Mucosa of descending colon (tissue), 3 donors: ENCODE measurements at regions not wholly inside any gene's neighbourhood (a gene's known extent, or its start where the extent isn't known, plus 50 kb on each side); places are given as distances from the start of the nearest gene placed in this dataset.

Experiments used
- ATAC-seq: fragments of 200-7000 bp; cut with Tn5 transposase; one replicate; pipeline ENCODE4 v1.9.1; 2020; ENCODE audit warnings: mild to moderate bottlenecking, moderate library complexity
- DNase-seq, 3 donors: peaks; one replicate each; pipeline ENCODE4 v3.0.0-alpha.2; 2020
- H3K36me3 ChIP-seq: fragments of 200-600 bp; one replicate; pipeline ENCODE4 v1.8.0; 2021; ENCODE audit warnings: low read depth, mild to moderate bottlenecking
- H3K4me1 ChIP-seq: fragments of 200-600 bp; one replicate; pipeline ENCODE4 v1.8.0; 2021; ENCODE audit warnings: low read depth, mild to moderate bottlenecking
- H3K4me3 ChIP-seq: fragments of 200-600 bp; one replicate; pipeline ENCODE4 v1.8.0; 2021; ENCODE audit warnings: mild to moderate bottlenecking
- H3K9me3 ChIP-seq: fragments of 200-600 bp; one replicate; pipeline ENCODE4 v1.8.0; 2021; ENCODE audit warnings: mild to moderate bottlenecking
- intact Hi-C, 2 donors: fragments of 100-400 bp; cut with DNase I in 1 of 2; cut with micrococcal nuclease in 1 of 2; formaldehyde crosslinking; loops; one replicate each; pipeline versions ENCODE4 v1.11.0 to v1.11.1; 2022; cut with DNase I, micrococcal nuclease
- TF ChIP-seq, protein P1 (sequence below): fragments of 200-600 bp; IDR thresholded peaks from one replicate; pipeline ENCODE4 v1.8.0; 2022; ENCODE audit warnings: antibody characterized with exemption, mild to moderate bottlenecking
- donor health status: DM: no; HTN: no; CAD: no; lungs with moderate emphysema.
- donor health status: DM: no; HTN: no; CAD: no.
- donor health status: DM: no; HTN: yes; CAD: no.

DNA sequence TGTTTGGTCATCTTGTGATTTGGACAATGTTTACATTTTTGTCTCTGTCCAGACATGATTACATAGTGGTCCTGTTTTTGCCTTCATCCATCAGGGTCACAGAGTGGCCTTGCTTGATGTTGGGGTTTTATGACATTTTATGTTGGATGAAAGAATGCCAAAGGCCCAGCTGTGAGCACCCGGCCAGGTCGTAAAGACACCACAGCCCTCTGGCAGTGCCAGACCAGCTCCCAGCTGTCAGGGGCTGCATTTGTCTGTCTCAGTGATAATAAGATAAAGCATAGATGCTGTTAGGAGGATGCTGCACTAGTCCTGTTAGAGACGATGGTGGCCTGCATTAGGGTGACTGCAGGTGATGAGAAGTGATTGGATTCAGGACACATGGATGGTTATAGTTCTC is 117.5 kb downstream of the FAM174B start:
- intact Hi-C loops, result no loop called here
- H3K4me3 ChIP-seq, result no peak overlapping the region
- no peaks in the 10 kb centered on the region for H3K4me1 ChIP-seq
- ATAC-seq (no peak), DNase-seq (no peak)
- no peaks in the 10 kb centered on the region for H3K36me3 ChIP-seq
- TF ChIP-seq, protein P1, sequence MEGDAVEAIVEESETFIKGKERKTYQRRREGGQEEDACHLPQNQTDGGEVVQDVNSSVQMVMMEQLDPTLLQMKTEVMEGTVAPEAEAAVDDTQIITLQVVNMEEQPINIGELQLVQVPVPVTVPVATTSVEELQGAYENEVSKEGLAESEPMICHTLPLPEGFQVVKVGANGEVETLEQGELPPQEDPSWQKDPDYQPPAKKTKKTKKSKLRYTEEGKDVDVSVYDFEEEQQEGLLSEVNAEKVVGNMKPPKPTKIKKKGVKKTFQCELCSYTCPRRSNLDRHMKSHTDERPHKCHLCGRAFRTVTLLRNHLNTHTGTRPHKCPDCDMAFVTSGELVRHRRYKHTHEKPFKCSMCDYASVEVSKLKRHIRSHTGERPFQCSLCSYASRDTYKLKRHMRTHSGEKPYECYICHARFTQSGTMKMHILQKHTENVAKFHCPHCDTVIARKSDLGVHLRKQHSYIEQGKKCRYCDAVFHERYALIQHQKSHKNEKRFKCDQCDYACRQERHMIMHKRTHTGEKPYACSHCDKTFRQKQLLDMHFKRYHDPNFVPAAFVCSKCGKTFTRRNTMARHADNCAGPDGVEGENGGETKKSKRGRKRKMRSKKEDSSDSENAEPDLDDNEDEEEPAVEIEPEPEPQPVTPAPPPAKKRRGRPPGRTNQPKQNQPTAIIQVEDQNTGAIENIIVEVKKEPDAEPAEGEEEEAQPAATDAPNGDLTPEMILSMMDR, result no peak
- H3K9me3 ChIP-seq, result no peaks in the 10 kb centered on the region

DNA sequence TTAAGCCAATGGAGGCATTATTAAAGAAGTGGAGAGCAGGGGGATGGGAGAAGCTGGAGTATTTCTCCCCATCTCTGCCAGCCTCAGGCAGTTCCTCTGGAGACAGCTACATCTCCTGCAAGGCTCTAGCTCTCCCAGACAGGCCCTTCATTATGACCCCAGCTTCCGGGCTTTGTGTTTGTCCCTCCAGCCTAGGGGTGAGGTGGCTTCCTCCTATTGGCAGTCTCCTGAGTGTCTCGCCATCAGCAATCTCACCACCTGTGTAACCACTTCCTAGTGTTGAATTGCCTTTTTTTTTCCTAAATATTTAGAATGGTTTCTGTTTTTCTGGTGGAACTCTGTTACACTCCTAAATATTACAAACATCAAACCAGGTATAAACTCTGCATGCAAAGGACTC is 122.3 kb downstream of the FAM174B start:
- DNase-seq (no peak), ATAC-seq (no peak)
- Histone ChIP-seq H3K9me3 (no peaks in the 10 kb centered on the region), H3K36me3 (no peaks in the 10 kb centered on the region), H3K4me1 (no peaks in the 10 kb centered on the region), H3K4me3 (no peak overlapping the region)
- intact Hi-C loops, result no loop called here
- TF ChIP-seq, protein P1, result no peak

DNA sequence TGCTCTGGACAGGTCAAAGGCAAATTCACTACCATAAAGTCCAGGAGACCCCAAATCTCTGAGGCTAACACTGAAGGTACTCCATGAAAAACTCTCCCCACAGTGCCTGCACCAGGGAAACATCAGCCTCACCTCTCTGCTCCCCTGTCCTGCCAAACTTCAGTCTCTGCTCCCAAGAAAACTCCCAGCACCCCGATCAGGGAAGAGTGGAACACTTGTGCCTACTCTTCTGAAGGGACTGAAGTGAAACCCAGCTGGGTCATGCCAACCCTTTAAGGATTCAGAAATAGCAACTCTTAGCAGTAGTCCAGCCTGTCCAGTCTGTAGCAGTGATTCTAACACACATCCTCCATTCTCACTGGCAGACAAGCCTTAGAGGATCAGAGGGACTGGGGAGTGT is 124.2 kb downstream of the FAM174B start:
- TF ChIP-seq, protein P1, result no peak
- Histone ChIP-seq H3K4me3 (no peak overlapping the region), H3K36me3 (no peaks in the 10 kb centered on the region), H3K4me1 (no peaks in the 10 kb centered on the region), H3K9me3 (no peaks in the 10 kb centered on the region)
- intact Hi-C loops, result no loop called here
- no peak for ATAC-seq
- no peak for DNase-seq

DNA sequence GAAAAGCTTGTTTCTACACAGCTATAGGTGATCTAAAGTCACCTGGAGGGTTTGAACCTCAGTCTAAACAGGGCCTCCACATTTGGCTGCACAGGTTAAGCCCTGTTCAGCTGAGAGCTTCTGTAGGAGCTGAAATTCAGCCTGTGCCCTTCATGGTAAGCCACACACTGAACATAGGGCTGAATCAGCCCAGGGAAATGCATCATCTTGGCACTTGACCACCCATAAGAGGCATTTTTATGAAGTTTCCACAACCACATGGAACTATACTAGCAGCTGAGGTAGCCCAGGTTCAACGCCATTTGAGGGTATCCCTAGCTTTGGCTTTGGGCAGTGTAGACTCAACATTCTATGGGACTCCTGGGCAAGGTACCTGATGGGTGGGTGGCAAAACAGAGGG is 126.8 kb downstream of the FAM174B start:
- TF ChIP-seq, protein P1, result no peak
- Histone ChIP-seq H3K9me3 (no peaks in the 10 kb centered on the region), H3K36me3 (no peaks in the 10 kb centered on the region), H3K4me1 (no peaks in the 10 kb centered on the region), H3K4me3 (no peak overlapping the region)
- no peak for DNase-seq
- ATAC-seq, result no peak
- intact Hi-C loops, result loop anchor here (10.0 kb wide), 2 partner anchors 156 to 186 kb away; no protein-coding TSS in a partner anchor

DNA sequence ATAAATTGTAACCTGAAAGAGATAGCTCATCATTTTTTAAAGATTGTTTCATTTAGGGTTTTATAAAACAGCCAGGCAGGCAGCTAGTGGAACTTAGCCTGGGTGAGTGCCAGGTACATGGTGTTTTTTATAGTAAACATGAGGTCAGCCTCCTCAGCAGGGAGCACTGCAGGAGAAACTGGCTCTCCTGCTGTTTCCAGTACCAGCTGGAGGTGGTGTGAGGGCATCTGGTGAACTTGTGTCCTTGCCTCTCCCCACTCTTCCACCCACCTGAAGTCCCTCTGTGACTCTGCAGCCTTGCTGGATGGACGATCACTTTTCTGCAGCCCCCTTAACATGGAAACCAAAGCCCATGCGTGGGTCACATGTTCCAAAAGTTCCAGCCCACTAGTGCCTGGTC is 128.4 kb downstream of the FAM174B start:
- H3K36me3 ChIP-seq, result no peaks in the 10 kb centered on the region
- H3K9me3 ChIP-seq, result no peaks in the 10 kb centered on the region
- DNase-seq (no peak), ATAC-seq (no peak)
- intact Hi-C loops, result loop anchor here (10.0 kb wide), 2 partner anchors 158 to 188 kb away; no protein-coding TSS in a partner anchor
- TF ChIP-seq, protein P1, result no peak
- H3K4me3 ChIP-seq, result no peak overlapping the region
- no peaks in the 10 kb centered on the region for H3K4me1 ChIP-seq

DNA sequence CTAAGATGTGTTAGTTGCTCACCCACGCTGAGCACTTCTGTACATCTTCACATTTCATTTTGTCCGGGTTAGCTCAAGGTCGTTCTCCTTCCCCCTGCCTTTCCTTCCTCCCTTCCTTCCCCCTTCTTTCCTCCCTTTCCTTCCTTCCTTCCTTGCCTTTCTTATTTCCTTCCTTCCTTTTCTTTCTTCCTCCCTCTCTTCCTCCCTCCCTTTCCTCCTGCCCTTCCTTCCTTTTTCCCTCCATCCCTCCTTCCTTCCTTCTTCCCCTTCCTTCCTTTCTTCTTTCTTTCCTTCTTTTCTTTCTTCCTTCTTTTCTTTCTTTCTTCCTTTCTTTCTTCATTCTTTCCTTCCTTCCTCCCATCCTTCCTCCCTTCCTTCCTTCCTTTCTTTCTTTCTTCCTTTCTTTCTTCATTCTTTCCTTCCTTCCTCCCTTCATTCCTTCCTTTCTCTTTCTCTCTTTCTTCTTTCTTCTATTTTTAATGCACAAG is 129.8 kb downstream of the FAM174B start:
- Histone ChIP-seq H3K9me3 (no peaks in the 10 kb centered on the region), H3K4me3 (no peak overlapping the region), H3K36me3 (no peaks in the 10 kb centered on the region), H3K4me1 (no peaks in the 10 kb centered on the region)
- intact Hi-C loops, result loop anchor here (10.0 kb wide), 2 partner anchors 159 to 189 kb away; no protein-coding TSS in a partner anchor
- no peak for DNase-seq
- TF ChIP-seq, protein P1, result no peak
- ATAC-seq, result no peak
